Left ventricle myocardium inferior (tissue), 1 donor: ENCODE measurements at regions not wholly inside any gene's neighbourhood (a gene's known extent, or its start where the extent isn't known, plus 50 kb on each side); places are given as distances from the start of the nearest gene placed in this dataset.

ENCODE experiments used
- DNase-seq: peaks from one replicate; pipeline ENCODE4 v3.0.0-alpha.2; 2020
- H3K27ac ChIP-seq: fragments of 200-600 bp; replicated peaks from 2 replicates; pipeline ENCODE4 v1.8.0; 2021
- H3K27me3 ChIP-seq: fragments of 200-600 bp; 2 replicates; pipeline ENCODE4 v1.8.0; 2021; ENCODE audit warnings: low read depth
- H3K36me3 ChIP-seq: fragments of 200-600 bp; 2 replicates; pipeline ENCODE4 v1.8.0; 2021
- H3K4me1 ChIP-seq: fragments of 200-600 bp; 2 replicates; pipeline ENCODE4 v1.8.0; 2021
- H3K4me3 ChIP-seq: fragments of 200-600 bp; 2 replicates; pipeline ENCODE4 v1.8.0; 2021; ENCODE audit warnings: mild to moderate bottlenecking, moderate library complexity
- H3K9me3 ChIP-seq: fragments of 200-600 bp; replicated peaks from 2 replicates; pipeline ENCODE4 v1.8.0; 2021
- intact Hi-C: fragments of 100-400 bp; cut with micrococcal nuclease; formaldehyde crosslinking; loops from one replicate; pipeline ENCODE4 v1.11.0; 2022
- TF ChIP-seq, protein P1 (sequence below): fragments of 200-600 bp; IDR thresholded peaks from 2 replicates; pipeline ENCODE4 v1.8.0; 2021; ENCODE audit warnings: antibody characterized with exemption, mild to moderate bottlenecking, borderline replicate concordance
- donor health status: DM: no; HTN: yes; CAD: no; lungs with severe emphysema.

DNA sequence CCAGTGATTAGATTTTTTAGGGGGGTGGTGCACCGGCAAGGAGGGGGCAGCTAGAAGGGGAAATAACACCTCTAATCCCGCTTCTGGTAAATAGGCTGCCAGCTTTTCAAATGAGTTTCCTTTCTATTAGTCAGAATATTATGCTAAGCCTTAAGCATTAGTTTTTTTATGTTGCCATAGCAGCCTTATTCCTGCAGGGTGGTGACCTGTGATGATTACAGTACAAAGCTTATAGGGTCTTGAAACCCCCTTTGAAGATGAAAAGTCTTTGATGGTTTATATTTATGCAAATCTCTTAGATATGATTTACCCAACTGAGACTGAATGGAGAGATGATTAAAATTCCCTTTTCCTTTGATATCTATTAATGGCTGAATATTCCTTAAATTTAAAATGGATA lies 109.8 kb downstream of the ZIC5 start:
- Histone ChIP-seq H3K9me3 (no peaks in the 10 kb centered on the region), H3K36me3 (no peaks in the 10 kb centered on the region), H3K27me3 (no peaks in the 10 kb centered on the region), H3K4me1 (no peaks in the 10 kb centered on the region), H3K27ac (no peak overlapping the region), H3K4me3 (no peak overlapping the region)
- TF ChIP-seq, protein P1, sequence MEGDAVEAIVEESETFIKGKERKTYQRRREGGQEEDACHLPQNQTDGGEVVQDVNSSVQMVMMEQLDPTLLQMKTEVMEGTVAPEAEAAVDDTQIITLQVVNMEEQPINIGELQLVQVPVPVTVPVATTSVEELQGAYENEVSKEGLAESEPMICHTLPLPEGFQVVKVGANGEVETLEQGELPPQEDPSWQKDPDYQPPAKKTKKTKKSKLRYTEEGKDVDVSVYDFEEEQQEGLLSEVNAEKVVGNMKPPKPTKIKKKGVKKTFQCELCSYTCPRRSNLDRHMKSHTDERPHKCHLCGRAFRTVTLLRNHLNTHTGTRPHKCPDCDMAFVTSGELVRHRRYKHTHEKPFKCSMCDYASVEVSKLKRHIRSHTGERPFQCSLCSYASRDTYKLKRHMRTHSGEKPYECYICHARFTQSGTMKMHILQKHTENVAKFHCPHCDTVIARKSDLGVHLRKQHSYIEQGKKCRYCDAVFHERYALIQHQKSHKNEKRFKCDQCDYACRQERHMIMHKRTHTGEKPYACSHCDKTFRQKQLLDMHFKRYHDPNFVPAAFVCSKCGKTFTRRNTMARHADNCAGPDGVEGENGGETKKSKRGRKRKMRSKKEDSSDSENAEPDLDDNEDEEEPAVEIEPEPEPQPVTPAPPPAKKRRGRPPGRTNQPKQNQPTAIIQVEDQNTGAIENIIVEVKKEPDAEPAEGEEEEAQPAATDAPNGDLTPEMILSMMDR = no peak
- intact Hi-C loops = no loop called here
- DNase-seq = no peak

DNA sequence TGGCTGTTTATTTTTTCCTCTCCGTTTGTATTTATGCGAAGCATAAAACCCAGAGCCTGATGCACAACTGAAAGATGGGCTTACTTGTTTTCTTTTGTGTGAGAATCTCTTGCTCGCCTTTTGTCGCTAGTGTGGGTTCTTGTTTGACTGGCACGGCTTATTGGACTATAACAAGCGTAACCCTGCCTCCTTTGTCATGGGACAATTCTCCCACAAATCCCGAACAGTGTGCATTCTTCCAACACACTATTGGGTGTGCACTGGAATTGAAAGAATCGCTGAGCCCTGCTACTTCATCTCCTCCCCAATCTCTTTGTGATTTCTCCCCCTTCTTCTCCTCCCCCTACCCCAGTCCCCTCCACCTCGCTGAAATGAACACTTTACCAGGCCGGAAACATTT lies 110.8 kb downstream of the ZIC5 start:
- no peaks in the 10 kb centered on the region for H3K4me1 ChIP-seq
- TF ChIP-seq, protein P1 = no peak
- no peaks in the 10 kb centered on the region for H3K27me3 ChIP-seq
- DNase-seq = no peak
- no peak overlapping the region for H3K4me3 ChIP-seq
- intact Hi-C loops = no loop called here
- no peaks in the 10 kb centered on the region for H3K9me3 ChIP-seq
- no peaks in the 10 kb centered on the region for H3K36me3 ChIP-seq
- H3K27ac ChIP-seq = no peak overlapping the region

DNA sequence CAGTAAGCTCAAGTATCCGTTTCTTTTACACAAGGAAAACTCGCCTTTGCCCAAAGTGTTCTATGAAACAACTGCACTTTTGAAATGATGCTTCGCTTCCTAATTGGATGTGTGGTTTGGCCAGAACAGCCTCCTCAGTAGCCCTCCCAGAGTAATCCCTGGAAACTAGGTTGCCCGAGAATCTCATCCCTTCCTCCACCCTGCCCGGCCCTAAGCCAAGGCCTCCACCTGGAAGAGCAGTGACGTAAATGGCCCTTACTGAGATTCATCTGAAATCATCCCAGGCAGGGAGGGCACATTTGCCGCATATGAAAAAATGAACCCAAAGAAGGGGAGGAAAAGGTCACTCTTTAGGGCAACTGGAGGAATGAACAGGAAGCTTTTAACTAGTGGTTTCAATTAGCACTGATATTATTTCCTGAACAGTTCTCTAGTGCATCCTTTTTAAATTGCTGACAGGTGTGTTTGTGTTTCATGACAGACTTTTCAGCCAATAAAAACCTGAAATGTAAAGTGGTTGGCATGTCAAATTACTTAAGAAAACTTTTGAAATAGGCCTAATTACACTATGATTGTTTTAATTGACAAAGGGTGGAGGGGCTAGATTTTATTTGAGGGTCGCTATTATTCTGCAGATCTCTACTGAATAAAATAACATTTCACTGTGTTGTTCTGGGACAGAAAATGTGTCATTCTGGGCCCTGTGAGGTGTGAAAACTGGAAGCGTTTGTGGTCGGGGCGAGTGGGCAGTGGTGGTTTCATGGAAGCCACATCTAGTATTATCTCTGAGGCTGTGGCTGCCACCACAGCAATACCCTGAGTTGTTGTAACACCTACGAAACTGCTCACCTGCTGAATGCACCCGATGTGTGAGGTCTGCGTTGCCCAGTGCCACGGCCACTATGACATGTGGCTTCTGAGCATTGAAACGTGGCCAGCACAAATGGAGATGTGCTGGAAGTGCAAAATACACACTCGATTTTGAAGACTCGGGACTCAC lies 112.1 kb downstream of the ZIC5 start:
- Histone ChIP-seq H3K4me3 (no peak overlapping the region), H3K4me1 (no peaks in the 10 kb centered on the region), H3K9me3 (no peaks in the 10 kb centered on the region), H3K27ac (no peak overlapping the region), H3K27me3 (no peaks in the 10 kb centered on the region), H3K36me3 (no peaks in the 10 kb centered on the region)
- intact Hi-C loops = no loop called here
- TF ChIP-seq, protein P1 = no peak
- no peak for DNase-seq

DNA sequence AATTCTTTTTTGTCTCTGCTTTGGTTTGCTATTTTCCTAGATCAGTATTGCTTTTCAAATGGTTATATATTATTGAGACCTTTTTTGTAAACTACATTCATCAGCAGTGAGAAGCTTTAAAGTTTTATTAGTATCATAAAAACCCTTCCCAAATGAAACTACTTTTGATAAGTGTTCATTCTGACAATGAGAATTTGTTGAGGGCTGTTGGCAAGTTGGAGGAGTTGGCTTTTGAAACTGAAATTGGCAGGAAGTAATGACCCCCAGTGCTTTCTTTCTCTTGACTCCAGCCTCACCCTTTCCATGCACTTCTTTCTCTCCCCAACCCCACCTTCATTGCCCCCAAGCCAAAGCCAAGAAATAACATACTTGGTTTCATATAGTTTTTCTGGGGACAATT lies 113.8 kb downstream of the ZIC5 start:
- H3K4me3 ChIP-seq = no peak overlapping the region
- no peaks in the 10 kb centered on the region for H3K9me3 ChIP-seq
- DNase-seq = no peak
- no peaks in the 10 kb centered on the region for H3K4me1 ChIP-seq
- H3K27me3 ChIP-seq = no peaks in the 10 kb centered on the region
- no peak overlapping the region for H3K27ac ChIP-seq
- TF ChIP-seq, protein P1 = no peak
- intact Hi-C loops = no loop called here
- no peaks in the 10 kb centered on the region for H3K36me3 ChIP-seq

DNA sequence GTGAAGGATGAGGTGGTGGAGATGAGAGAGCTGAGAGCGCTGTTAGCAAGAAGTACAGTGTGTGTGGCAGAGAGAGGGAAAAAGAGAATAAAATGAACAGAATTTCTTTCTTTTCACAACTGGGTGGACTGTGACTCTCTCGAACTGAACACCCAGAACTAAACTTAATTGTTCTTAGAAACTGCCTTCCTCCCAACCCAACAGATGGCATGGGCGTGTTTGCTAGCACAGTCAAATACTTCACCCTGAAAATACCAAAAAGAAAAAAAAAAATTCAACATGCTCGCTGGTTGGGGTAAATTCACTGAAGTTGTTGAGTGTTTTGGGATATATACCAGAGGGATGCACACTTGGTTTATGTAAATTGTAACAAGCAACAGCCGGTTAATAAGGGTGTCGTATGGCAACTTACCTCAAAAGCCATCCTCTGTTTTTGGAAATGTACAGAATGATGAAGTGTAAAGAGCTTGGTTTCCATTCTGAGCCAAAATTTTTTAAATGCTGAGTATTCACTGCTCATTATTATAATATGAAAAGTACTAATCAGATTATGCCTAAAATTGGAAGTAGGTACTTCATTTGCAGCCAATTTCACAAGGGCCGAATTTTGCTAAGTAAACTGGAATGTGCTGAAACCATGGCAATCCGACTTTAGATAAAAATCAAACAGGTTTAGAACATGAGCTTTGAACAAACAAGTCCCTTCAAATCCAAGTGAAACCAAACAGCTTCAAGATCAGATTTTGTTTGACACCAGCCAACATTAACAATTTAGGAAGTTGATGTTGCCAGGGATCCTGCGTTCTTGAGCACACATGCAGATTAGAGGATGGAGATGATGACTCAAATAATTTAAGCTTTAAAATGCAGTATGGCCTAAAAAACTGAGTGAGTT lies 115.8 kb downstream of the ZIC5 start:
- no peaks in the 10 kb centered on the region for H3K9me3 ChIP-seq
- no peak for DNase-seq
- intact Hi-C loops = no loop called here
- H3K36me3 ChIP-seq = no peaks in the 10 kb centered on the region
- no peak overlapping the region for H3K4me3 ChIP-seq
- TF ChIP-seq, protein P1 = no peak
- no peak overlapping the region for H3K27ac ChIP-seq
- no peaks in the 10 kb centered on the region for H3K27me3 ChIP-seq
- H3K4me1 ChIP-seq = no peaks in the 10 kb centered on the region
